ENCODE measurements at regions not wholly inside any gene's neighbourhood (a gene's known extent, or its start where the extent isn't known, plus 50 kb on each side); places are given as distances from the start of the nearest gene placed in this dataset.

DNA sequence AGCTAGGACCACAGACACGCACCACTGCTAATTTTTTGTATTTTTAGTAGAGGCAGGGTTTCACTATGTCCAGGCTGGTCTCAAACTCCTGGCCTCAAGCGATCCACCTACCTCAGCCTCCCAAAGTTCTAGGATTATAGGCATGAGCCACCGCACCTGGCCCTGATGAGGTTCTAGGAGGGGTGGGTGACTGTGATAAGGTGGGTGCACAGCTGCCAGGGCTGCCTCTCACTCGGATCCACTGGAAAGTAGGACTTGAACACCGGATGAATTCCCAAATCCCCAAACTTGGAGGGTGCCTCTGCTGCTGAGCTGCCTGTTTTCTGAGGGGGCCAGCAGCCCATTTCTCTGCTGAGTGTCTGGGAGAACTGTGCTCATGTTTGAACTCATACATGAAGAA is 68.2 kb upstream of the PARP1 start:
- H3K27me3 Mint-ChIP-seq (ENCODE audit: low read depth) = peaks cover 5% of the 10 kb centered on the region
- no peak for TF ChIP-seq CTCF (IDR thresholded peaks at IDR 0.05; ENCODE audit: unreplicated experiment)
- DNase-seq (ENCODE audit: low spot score in 2 of 2, unreplicated experiment in 2 of 2) = no peak
- no peaks in the 10 kb centered on the region for H3K36me3 Mint-ChIP-seq
- peaks cover 2% of the 10 kb centered on the region for H3K4me1 Mint-ChIP-seq
- H3K4me3 Mint-ChIP-seq = no peak overlapping the region
- no peaks in the 10 kb centered on the region for H3K9me3 Mint-ChIP-seq
- H3K27ac Mint-ChIP-seq = no peak overlapping the region

- DNase-seq (ENCODE audit: low spot score in 2 of 2, unreplicated experiment in 2 of 2) = no peak
- Mint-ChIP-seq H3K36me3 (no peaks in the 10 kb centered on the region), H3K4me1 (peaks cover 5% of the 10 kb centered on the region), H3K4me3 (no peak overlapping the region), H3K27ac (no peak overlapping the region), H3K9me3 (no peaks in the 10 kb centered on the region), H3K27me3 (ENCODE audit: low read depth) (peaks cover 8% of the 10 kb centered on the region)
- TF ChIP-seq CTCF (IDR thresholded peaks at IDR 0.05; ENCODE audit: unreplicated experiment) = no peak
These were observed 68.9 kb upstream of the PARP1 start for GRCh38 chr1:226476648-226477319.

DNA sequence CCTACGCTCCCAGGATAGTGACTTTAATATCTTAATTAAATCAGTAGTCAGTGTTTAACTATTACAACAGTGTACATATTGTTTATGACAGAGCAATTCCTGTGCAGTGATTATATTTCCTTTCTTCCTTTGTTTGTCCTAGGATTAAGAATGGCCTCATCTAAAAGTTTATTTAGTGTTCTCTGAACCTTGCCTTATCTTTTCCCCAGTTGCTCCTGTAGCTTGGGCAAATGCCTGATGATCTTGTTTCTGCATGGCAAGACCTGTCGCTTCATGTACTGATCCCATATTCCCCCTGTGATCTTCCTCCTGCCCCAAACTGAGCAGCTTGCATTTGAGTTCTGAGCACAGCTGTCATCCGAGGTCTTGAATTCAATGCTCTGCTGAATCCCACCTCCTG is 69.1 kb upstream of the STUM start:
- no peak for TF ChIP-seq CTCF (IDR thresholded peaks at IDR 0.05; ENCODE audit: unreplicated experiment)
- Mint-ChIP-seq H3K27me3 (ENCODE audit: low read depth) (peaks cover 32% of the 10 kb centered on the region), H3K4me3 (no peak overlapping the region)

GRCh38 chr1:226480461-226480860 is 68.1 kb upstream of the STUM start:
- no peaks in the 10 kb centered on the region for H3K9me3 Mint-ChIP-seq
- TF ChIP-seq CTCF (IDR thresholded peaks at IDR 0.05; ENCODE audit: unreplicated experiment) = no peak
- peaks cover 5% of the 10 kb centered on the region for H3K4me1 Mint-ChIP-seq

More for the DNA sequence above, 69.1 kb upstream of the STUM start:
- Mint-ChIP-seq H3K4me1 (peaks cover 6% of the 10 kb centered on the region), H3K9me3 (no peaks in the 10 kb centered on the region), H3K27ac (no peak overlapping the region), H3K36me3 (no peaks in the 10 kb centered on the region)
- DNase-seq (ENCODE audit: low spot score in 2 of 2, unreplicated experiment in 2 of 2) = no peak

DNA sequence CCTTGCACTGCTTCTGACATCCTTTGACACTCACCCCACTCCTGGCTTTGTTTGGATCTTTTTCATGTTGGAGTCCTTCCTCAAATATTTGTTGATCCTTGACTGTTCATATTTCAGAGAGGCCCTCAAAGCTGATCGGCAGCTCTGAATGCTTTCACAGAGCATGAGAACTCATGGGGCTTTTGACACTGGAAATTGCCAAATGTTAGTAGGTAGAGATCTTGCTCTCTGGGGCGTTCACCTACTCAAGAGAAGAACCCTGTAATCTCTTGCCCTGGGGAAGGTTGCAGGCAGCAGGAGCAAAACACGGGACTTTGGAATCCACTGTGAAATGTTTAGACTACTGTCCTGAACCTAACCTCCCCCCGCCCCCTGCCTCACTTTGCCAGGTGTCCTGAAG is 67.4 kb upstream of the STUM start:
- H3K36me3 Mint-ChIP-seq = no peaks in the 10 kb centered on the region
- DNase-seq (ENCODE audit: low spot score in 2 of 2, unreplicated experiment in 2 of 2) = no peak
- no peak for TF ChIP-seq CTCF (IDR thresholded peaks at IDR 0.05; ENCODE audit: unreplicated experiment)
- H3K4me1 Mint-ChIP-seq = peaks cover 5% of the 10 kb centered on the region
- peaks cover 45% of the 10 kb centered on the region for H3K27me3 Mint-ChIP-seq (ENCODE audit: low read depth)
- no peak overlapping the region for H3K27ac Mint-ChIP-seq
- no peak overlapping the region for H3K4me3 Mint-ChIP-seq
- no peaks in the 10 kb centered on the region for H3K9me3 Mint-ChIP-seq

More at GRCh38 chr1:226480461-226480860, 68.1 kb upstream of the STUM start:
- no peak overlapping the region for H3K27ac Mint-ChIP-seq
- no peak for DNase-seq (ENCODE audit: low spot score in 2 of 2, unreplicated experiment in 2 of 2)
- no peaks in the 10 kb centered on the region for H3K36me3 Mint-ChIP-seq
- H3K4me3 Mint-ChIP-seq = no peak overlapping the region
- H3K27me3 Mint-ChIP-seq (ENCODE audit: low read depth) = peaks cover 40% of the 10 kb centered on the region
